ENCODE measurements at regions not wholly inside any gene's neighbourhood (a gene's known extent, or its start where the extent isn't known, plus 50 kb on each side); places are given as distances from the start of the nearest gene placed in this dataset.

DNA sequence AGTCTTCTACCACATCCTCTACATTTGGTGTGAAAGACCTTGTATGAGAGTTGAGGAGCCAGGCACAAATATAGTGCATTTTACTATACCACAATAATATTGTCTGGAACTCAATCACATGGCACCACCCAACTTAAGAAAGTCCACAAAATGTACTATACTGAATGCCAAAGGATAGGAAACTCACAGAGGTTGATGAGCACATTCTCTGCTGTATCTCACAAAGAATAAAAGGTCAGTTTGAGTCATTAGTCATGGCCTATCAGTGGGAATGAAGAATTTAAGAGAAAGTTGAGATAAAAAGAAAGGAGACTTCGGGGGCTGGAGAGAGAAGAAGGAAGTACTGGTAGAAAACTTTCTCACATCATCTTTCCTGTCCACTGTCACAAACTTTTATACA is 134.3 kb downstream of the RDH14 start:
- no peak for TF ChIP-seq GATA2 (IDR thresholded peaks at IDR 0.05; ENCODE audit: low read depth, low read length)
- no peak for TF ChIP-seq GATA3 (IDR thresholded peaks at IDR 0.05; ENCODE audit: low read depth, low read length)

DNA sequence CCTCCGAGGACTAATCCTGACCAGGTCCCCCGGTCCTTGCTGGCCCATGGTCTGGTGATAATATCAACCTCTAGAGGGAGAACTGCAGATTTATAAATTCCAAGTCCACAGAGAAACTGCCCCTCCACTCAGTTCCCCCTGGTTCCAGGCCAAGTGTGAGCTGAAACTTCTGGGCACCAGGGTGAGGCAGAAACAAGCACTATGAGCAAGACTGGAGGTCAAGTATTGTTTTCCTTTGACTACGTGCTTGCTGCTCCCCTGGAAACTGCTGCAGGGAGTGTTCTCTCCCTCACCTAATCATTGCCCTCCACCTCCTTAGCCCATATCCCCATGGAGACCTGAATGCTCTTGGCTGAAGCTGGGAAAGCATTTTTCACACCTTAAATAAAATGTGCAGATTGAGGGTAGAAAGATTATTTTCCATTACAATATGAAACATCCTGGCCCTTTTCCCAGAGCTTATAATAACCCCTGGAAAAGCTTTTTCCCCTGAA is 135.2 kb downstream of the RDH14 start:
- TF ChIP-seq GATA3 (IDR thresholded peaks at IDR 0.05; ENCODE audit: low read depth, low read length) (no peak), GATA2 (IDR thresholded peaks at IDR 0.05; ENCODE audit: low read depth, low read length) (no peak)

DNA sequence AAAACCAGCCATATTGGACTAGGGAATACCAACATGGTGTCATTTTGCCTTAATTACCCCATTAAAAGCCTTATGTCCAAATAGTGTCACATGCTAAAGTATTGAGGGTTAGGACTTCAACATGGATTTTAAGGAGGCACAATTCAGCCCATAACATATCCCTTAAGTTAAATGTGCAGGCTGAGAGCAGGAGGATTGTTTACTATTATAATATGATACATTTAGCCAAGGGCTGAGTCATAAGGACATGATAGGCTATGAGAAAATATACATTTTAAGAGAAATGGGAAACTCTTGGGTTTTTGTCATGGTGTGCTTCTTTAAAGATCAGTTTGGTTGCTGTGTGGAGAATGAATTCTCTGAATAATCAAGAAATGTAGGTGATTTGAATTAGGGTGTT is 136.8 kb downstream of the RDH14 start:
- no peak for TF ChIP-seq GATA2 (IDR thresholded peaks at IDR 0.05; ENCODE audit: low read depth, low read length)
- no peak for TF ChIP-seq GATA3 (IDR thresholded peaks at IDR 0.05; ENCODE audit: low read depth, low read length)

GRCh38 chr2:18422432-18423165 is 137.9 kb downstream of the RDH14 start:
- no peak for TF ChIP-seq GATA2 (IDR thresholded peaks at IDR 0.05; ENCODE audit: low read depth, low read length)
- no peak for TF ChIP-seq GATA3 (IDR thresholded peaks at IDR 0.05; ENCODE audit: low read depth, low read length)

DNA sequence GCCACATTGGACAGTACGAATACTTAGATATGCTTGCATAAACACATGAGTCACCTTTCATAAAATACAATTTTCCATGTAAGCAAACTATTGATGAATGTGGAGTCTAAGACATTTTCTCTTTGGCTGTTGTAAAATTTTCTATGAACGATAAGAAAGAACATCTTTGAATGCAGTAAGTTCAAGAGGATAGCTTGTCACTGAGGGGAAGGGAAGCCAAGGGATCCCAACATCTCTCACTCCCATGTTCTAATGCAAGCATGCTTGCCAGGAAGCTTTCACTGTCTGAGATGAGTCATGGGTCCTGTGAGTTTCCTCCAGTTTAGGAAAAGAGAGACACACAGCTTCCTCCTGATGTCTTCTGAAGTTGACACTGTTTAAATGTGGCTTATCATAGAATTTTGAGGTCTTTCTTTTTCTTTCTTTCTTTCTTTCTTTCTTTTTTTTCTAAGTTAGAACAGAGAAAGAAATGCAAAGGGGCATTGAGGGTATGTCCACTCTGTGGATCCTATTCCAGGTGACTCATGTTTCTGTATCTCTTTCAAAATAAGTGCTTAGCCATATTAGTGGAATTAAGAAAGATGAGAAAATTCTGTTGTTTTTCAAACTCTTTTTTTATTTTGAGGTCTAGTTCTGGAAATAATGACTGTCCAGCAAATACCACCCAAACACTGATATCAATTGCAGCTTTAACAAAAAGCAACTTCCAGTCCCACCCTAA is 146.6 kb downstream of the RDH14 start:
- no peak for TF ChIP-seq GATA3 (IDR thresholded peaks at IDR 0.05; ENCODE audit: low read depth, low read length)
- TF ChIP-seq GATA2 (IDR thresholded peaks at IDR 0.05; ENCODE audit: low read depth, low read length): no peak

DNA sequence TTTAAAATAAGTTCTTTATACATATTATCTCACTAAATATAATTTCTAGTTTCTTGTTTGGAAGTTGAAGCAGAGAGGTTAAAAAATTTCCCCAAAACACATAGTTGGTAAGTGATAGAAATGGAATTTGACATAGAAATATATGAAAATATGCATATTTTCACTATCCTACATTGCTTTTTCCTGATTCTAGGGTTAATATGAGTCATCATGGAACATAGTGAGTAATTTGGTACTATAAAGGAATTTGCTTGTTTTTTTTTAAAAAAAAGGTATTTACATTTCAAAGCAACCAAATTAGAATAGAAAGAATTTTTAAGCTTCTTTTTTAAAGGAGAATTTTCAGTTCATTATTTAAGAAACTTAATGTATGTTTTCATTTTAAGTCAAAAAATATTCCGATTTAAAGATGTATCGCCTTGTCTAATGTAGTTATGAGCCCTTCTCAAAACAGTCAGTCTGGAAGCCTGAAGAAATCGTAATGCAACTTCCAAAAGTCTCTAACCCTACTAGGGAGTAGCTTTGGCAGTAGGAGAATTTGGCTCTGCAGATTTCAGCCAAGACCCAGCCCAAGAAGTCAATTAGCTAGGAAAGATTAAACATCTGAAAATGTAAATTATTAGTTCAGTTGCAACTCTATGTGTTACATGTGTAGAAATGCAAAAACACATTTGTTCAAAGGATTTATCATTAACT is 147.3 kb downstream of the RDH14 start:
- TF ChIP-seq GATA2 (IDR thresholded peaks at IDR 0.05; ENCODE audit: low read depth, low read length) (no peak), GATA3 (IDR thresholded peaks at IDR 0.05; ENCODE audit: low read depth, low read length) (no peak)

DNA sequence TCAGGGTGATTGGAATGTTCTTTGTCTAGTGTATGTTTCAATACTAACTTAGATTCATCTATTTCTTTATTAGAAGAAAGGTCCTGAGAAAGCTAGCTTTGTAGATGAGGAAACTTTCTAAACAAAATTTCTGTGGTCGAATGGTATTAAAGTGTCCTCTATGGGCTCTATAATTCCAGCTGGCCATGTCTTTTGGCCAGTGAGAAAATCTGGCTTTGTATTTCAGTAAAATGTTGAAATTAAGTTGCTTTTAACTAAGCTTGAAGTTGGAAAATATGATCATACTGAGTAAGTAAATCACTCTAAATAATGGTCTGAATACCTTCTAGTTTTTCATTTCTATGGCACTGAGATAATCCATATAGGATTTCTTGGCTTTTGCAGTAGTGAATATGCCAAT is 148.8 kb downstream of the RDH14 start:
- TF ChIP-seq GATA2 (IDR thresholded peaks at IDR 0.05; ENCODE audit: low read depth, low read length) (no peak), GATA3 (IDR thresholded peaks at IDR 0.05; ENCODE audit: low read depth, low read length) (no peak)

DNA sequence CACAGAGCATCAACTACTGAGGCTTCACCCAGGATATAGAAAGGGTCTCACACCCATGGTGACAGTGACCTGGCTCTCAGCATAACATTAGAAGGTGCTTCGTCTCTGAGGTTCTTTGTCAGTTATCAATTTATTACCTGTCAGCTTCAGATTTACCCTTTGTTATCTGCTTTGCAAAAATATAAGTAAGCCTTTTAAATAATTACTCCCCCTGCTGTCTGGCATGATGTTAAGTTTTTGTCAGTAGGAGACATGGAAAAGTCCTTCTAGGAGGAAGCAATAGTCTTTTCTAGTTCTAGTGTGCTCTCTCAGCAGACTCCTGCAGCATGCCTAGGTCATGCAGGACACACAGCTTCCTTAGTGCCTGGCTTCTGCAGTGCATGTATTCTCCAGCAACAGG is 149.9 kb downstream of the RDH14 start:
- TF ChIP-seq GATA3 (IDR thresholded peaks at IDR 0.05; ENCODE audit: low read depth, low read length) (no peak), GATA2 (IDR thresholded peaks at IDR 0.05; ENCODE audit: low read depth, low read length) (no peak)

DNA sequence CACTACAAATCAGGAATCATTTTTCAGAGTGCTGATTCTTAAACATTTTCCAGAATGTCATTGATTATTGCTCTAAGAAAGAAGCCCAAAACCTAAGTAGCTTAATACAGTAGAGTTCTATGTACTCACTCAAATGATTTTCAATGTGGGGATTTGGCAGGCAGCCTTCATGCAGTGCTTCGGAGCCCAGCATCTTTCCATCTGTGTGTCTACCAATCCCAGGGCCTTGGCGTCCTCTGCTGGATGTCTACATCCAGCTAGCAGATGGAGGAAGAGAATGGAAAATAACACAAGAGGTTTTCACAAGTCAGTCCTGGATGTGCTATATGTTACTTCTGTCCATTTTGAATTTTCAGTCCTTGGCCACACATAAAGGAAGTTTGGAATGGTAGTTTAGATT is 151.8 kb downstream of the RDH14 start:
- TF ChIP-seq GATA3 (IDR thresholded peaks at IDR 0.05; ENCODE audit: low read depth, low read length) (no peak), GATA2 (IDR thresholded peaks at IDR 0.05; ENCODE audit: low read depth, low read length) (no peak)

GRCh38 chr2:18406219-18406618 is 154.2 kb downstream of the RDH14 start:
- TF ChIP-seq GATA2 (IDR thresholded peaks at IDR 0.05; ENCODE audit: low read depth, low read length) (no peak), GATA3 (IDR thresholded peaks at IDR 0.05; ENCODE audit: low read depth, low read length) (no peak)

GRCh38 chr2:18404708-18405107 is 155.7 kb downstream of the RDH14 start:
- no peak for TF ChIP-seq GATA2 (IDR thresholded peaks at IDR 0.05; ENCODE audit: low read depth, low read length)
- no peak for TF ChIP-seq GATA3 (IDR thresholded peaks at IDR 0.05; ENCODE audit: low read depth, low read length)

GRCh38 chr2:18403921-18404522 is 156.4 kb downstream of the RDH14 start:
- no peak for TF ChIP-seq GATA3 (IDR thresholded peaks at IDR 0.05; ENCODE audit: low read depth, low read length)
- no peak for TF ChIP-seq GATA2 (IDR thresholded peaks at IDR 0.05; ENCODE audit: low read depth, low read length)

DNA sequence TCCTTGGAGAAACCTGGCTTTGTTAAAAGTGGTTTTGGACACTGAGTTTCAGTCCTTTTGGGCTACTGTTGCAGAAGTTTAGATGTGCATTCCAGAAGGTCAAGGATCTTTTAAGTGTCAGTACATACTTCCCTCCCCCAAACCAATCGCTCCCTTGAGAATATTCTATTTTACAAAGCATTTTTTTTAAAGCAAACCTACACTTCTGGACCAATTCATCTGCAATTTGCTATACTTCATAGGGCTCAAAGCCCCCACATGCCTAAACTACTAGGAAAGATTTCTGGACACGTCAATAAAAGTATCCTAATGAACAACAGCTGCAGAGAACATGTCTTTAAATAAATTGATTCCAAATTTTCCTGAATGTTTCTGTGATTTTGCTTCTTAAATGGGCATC is 157.6 kb downstream of the RDH14 start:
- TF ChIP-seq GATA3 (IDR thresholded peaks at IDR 0.05; ENCODE audit: low read depth, low read length) (no peak), GATA2 (IDR thresholded peaks at IDR 0.05; ENCODE audit: low read depth, low read length) (no peak)

DNA sequence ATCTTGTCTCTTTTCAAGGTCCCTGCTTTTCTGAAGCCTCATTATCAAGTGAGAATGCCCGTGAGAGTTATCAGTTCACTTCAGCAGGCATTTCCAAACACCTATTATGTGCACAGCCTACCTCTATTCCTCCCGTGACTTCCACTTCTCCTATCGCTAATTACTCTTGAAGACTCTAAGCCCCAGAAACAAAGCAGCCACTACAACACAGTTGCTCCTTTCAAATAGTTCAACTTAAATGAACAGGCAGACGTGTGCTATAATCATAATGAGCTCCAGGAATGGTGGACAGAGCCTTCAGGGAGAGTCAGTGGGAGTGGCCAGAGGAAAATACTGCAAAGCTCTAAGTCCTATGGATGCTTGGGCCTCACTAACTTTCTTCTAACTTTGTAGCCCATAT is 159.0 kb downstream of the RDH14 start:
- TF ChIP-seq GATA3 (IDR thresholded peaks at IDR 0.05; ENCODE audit: low read depth, low read length) (no peak), GATA2 (IDR thresholded peaks at IDR 0.05; ENCODE audit: low read depth, low read length) (no peak)

Measured in SH-SY5Y (cell line).